Trophoblast cell (in vitro differentiated cells and primary cell): ENCODE measurements at regions not wholly inside any gene's neighbourhood (a gene's known extent, or its start where the extent isn't known, plus 50 kb on each side); places are given as distances from the start of the nearest gene placed in this dataset.

Source experiments
- DNase-seq, 2 donors: peaks; one replicate each; pipeline ENCODE4 v3.0.0-alpha.2; 2016
- H2AFZ ChIP-seq: 2 replicates; pipeline ENCODE4 v1.6.1; 2013; ENCODE audit warnings: low read length, moderate library complexity, mild to moderate bottlenecking; ENCODE audit not compliant: insufficient read depth, poor library complexity
- H2AK5ac ChIP-seq: 2 replicates; pipeline ENCODE4 v1.6.1; 2013; ENCODE audit warnings: mild to moderate bottlenecking, low read length
- H2BK120ac ChIP-seq: 2 replicates; pipeline ENCODE4 v1.6.1; 2013; ENCODE audit warnings: low read length, mild to moderate bottlenecking, moderate library complexity; ENCODE audit not compliant: insufficient read depth, poor library complexity
- H2BK12ac ChIP-seq: 2 replicates; pipeline ENCODE4 v1.6.1; 2013; ENCODE audit warnings: mild to moderate bottlenecking, low read length, moderate library complexity
- H2BK5ac ChIP-seq: 2 replicates; pipeline ENCODE4 v1.6.1; 2013; ENCODE audit warnings: low read length, low read depth, moderate library complexity, mild to moderate bottlenecking; ENCODE audit not compliant: poor library complexity
- H3K14ac ChIP-seq: 2 replicates; pipeline ENCODE4 v1.6.1; 2013; ENCODE audit warnings: mild to moderate bottlenecking, low read length
- H3K18ac ChIP-seq: 2 replicates; pipeline ENCODE4 v1.6.1; 2013; ENCODE audit warnings: mild to moderate bottlenecking, low read length
- H3K23ac ChIP-seq: 2 replicates; pipeline ENCODE4 v1.6.1; 2013; ENCODE audit warnings: low read length
- H3K27ac ChIP-seq: 2 replicates; pipeline ENCODE4 v1.5.1; 2013; ENCODE audit warnings: low read depth, mild to moderate bottlenecking, inconsistent platforms, low read length, moderate library complexity
- H3K27me3 ChIP-seq: 2 replicates; pipeline ENCODE4 v1.6.1; 2013; ENCODE audit warnings: inconsistent platforms, mild to moderate bottlenecking, low read length, moderate library complexity; ENCODE audit not compliant: insufficient read depth
- H3K36me3 ChIP-seq, 2 experiments: 1 replicate in 1 of 2; 2 replicates in 1 of 2; pipeline ENCODE4 v1.6.1; 2013; ENCODE audit warnings: low read length in 2 of 2, mild to moderate bottlenecking in 2 of 2, moderate library complexity in 1 of 2; ENCODE audit not compliant: insufficient read depth in 2 of 2, control insufficient read depth in 1 of 2
- H3K4ac ChIP-seq: 2 replicates; pipeline ENCODE4 v1.6.1; 2013; ENCODE audit warnings: low read depth, mild to moderate bottlenecking, low read length, moderate library complexity
- H3K4me1 ChIP-seq, 2 experiments: 1 replicate in 1 of 2; 2 replicates in 1 of 2; pipeline ENCODE4 v1.6.1; 2013; ENCODE audit warnings: low read length in 2 of 2, mild to moderate bottlenecking in 2 of 2, moderate library complexity in 1 of 2; ENCODE audit not compliant: insufficient read depth in 2 of 2, control insufficient read depth in 1 of 2
- H3K4me2 ChIP-seq: 2 replicates; pipeline ENCODE4 v1.6.1; 2013; ENCODE audit warnings: inconsistent platforms, mild to moderate bottlenecking, low read length, moderate library complexity
- H3K4me3 ChIP-seq: 2 replicates; pipeline ENCODE4 v1.5.1; 2013; ENCODE audit warnings: mild to moderate bottlenecking, low read depth, low read length, inconsistent platforms
- H3K79me1 ChIP-seq: one replicate; pipeline ENCODE4 v1.6.1; 2013; ENCODE audit warnings: low read length
- H3K79me2 ChIP-seq: 2 replicates; pipeline ENCODE4 v1.6.1; 2013; ENCODE audit warnings: low read length, mild to moderate bottlenecking; ENCODE audit not compliant: control insufficient read depth, insufficient read depth, poor library complexity
- H3K9ac ChIP-seq: 2 replicates; pipeline ENCODE4 v1.6.1; 2013; ENCODE audit warnings: mild to moderate bottlenecking, low read length
- H3K9me3 ChIP-seq: 2 replicates; pipeline ENCODE4 v1.6.1; 2013; ENCODE audit warnings: low read depth, mild to moderate bottlenecking, control low read depth, inconsistent platforms, low read length; ENCODE audit not compliant: insufficient read depth
- H4K12ac ChIP-seq: 2 replicates; pipeline ENCODE4 v1.6.1; 2013; ENCODE audit warnings: low read depth, mild to moderate bottlenecking, low read length, moderate library complexity
- H4K8ac ChIP-seq: 2 replicates; pipeline ENCODE4 v1.6.1; 2013; ENCODE audit warnings: low read depth, mild to moderate bottlenecking, low read length, moderate library complexity
- H4K91ac ChIP-seq: one replicate; pipeline ENCODE4 v1.6.1; 2013; ENCODE audit warnings: low read depth, mild to moderate bottlenecking, low read length, moderate library complexity
- WGBS: extraction: QIAGEN DNeasy Blood & Tissue Kit; methylation state at CpG from one replicate; pipeline ENCODE4 v1.1.7; 2013; ENCODE audit warnings: missing lambda C conversion rate; ENCODE audit not compliant: insufficient read length, insufficient coverage; ENCODE audit errors: extremely low coverage; 5-methylcytosine and 5-hydroxymethylcytosine counted together

DNA sequence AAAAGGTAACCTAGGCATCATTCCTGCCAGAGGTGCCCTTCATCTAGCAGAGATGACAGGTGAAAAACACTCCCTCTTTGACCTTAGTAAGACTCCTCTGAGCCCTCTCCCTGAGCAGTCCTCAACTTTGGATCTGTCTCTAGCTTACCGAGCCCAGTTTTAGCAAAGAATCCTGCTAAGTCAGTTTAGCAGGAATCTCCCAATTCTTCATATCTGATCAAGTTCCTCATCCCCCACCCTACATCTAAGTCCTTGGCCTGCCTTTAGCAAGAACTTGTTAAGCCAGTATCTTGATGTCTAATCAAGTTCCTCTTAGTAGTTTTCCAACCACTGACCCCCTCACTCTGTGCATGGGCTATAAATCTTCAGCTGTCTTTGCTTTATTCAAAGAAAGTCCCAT lies 235.6 kb downstream of the OMA1 start:
- H4K91ac ChIP-seq: no peak overlapping the region
- no peak overlapping the region for H3K27ac ChIP-seq
- no peak overlapping the region for H3K23ac ChIP-seq
- H2AFZ ChIP-seq: no peak overlapping the region
- H3K14ac ChIP-seq: no peak overlapping the region
- H2AK5ac ChIP-seq: no peak overlapping the region
- no peak overlapping the region for H2BK5ac ChIP-seq
- H4K8ac ChIP-seq: no peak overlapping the region
- no CpG with 5 or more reads among the region's 1 CpG for WGBS
- no peak overlapping the region for H3K4ac ChIP-seq
- no peaks in the 10 kb centered on the region for H3K9me3 ChIP-seq
- H3K9ac ChIP-seq: no peak overlapping the region
- no peak for DNase-seq
- no peak overlapping the region for H2BK12ac ChIP-seq
- H3K4me3 ChIP-seq: no peak overlapping the region
- no peaks in the 10 kb centered on the region for H3K79me1 ChIP-seq
- no peaks in the 10 kb centered on the region for H3K36me3 ChIP-seq
- H3K27me3 ChIP-seq: no peaks in the 10 kb centered on the region
- peaks cover 5 to 7% of the 10 kb centered on the region in 2 experiments for H3K4me1 ChIP-seq
- H3K79me2 ChIP-seq: no peaks in the 10 kb centered on the region
- no peak overlapping the region for H4K12ac ChIP-seq
- no peak overlapping the region for H2BK120ac ChIP-seq
- H3K4me2 ChIP-seq: no peak overlapping the region
- no peak overlapping the region for H3K18ac ChIP-seq

DNA sequence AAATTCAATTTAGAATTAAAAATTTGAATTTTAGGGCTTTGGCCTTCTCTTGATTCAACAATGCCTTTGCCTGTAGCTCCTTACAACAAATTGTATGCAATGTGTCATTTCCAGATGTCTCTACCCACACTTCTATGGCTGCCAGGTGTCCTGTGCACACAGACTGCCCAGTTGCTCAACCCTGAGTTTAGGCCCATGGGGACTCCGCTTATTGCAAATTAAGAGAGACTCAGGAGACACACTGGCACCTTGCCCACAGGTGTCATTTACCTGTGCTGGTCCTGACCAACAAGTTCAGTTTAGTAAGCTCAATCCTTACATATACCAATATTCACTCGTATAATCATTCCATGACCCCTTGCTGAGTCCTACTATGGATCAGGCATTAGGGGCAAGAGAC lies 236.1 kb downstream of the OMA1 start:
- Histone ChIP-seq H2AK5ac (no peak overlapping the region), H3K27ac (no peak overlapping the region), H2BK120ac (no peak overlapping the region), H2BK5ac (no peak overlapping the region), H3K27me3 (no peaks in the 10 kb centered on the region), H3K79me2 (no peaks in the 10 kb centered on the region), H3K9ac (no peak overlapping the region), H3K4me1 (peaks cover 5 to 7% of the 10 kb centered on the region in 2 experiments), H3K4ac (no peak overlapping the region), H4K91ac (no peak overlapping the region), H4K12ac (no peak overlapping the region), H3K79me1 (no peaks in the 10 kb centered on the region), H2AFZ (no peak overlapping the region), H3K4me3 (no peak overlapping the region), H4K8ac (no peak overlapping the region), H2BK12ac (no peak overlapping the region), H3K14ac (no peak overlapping the region), H3K36me3 (no peaks in the 10 kb centered on the region), H3K9me3 (no peaks in the 10 kb centered on the region), H3K23ac (no peak overlapping the region), H3K18ac (no peak overlapping the region), H3K4me2 (no peak overlapping the region)
- no CpG with 5 or more reads among the region's 2 CpGs for WGBS
- DNase-seq: no peak

DNA sequence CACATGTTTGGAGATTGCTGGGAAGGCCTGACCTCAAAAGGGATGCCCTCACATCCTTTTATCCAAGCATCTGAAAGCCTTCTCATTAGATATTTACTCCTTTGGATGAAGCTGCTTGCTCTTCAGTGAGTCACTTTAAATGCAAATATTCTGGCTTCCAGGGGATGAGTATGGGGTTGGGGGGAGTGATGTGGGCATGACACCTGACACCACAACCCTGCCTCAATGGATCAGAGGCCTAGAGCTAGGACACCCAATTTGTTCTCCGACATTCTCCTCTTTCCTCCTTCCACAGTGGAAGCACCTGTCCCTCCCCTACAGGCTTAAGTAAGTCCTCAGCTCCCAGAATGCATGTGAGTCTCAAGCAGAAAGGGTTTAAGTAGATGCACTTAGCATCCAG lies 238.3 kb downstream of the OMA1 start:
- no peak for DNase-seq
- Histone ChIP-seq H3K23ac (no peak overlapping the region), H2AK5ac (no peak overlapping the region), H3K79me2 (no peaks in the 10 kb centered on the region), H2AFZ (no peak overlapping the region), H3K14ac (no peak overlapping the region), H3K9me3 (no peaks in the 10 kb centered on the region), H3K27me3 (no peaks in the 10 kb centered on the region), H4K91ac (no peak overlapping the region), H3K4ac (no peak overlapping the region), H4K8ac (no peak overlapping the region), H3K4me1 (peaks cover 5 to 7% of the 10 kb centered on the region in 2 experiments), H2BK12ac (no peak overlapping the region), H3K4me3 (no peak overlapping the region), H3K27ac (no peak overlapping the region), H3K4me2 (no peak overlapping the region), H3K79me1 (no peaks in the 10 kb centered on the region), H2BK120ac (no peak overlapping the region), H3K9ac (no peak overlapping the region), H4K12ac (no peak overlapping the region), H3K36me3 (no peaks in the 10 kb centered on the region), H3K18ac (no peak overlapping the region), H2BK5ac (no peak overlapping the region)
- WGBS: no CpG with 5 or more reads among the region's 1 CpG

DNA sequence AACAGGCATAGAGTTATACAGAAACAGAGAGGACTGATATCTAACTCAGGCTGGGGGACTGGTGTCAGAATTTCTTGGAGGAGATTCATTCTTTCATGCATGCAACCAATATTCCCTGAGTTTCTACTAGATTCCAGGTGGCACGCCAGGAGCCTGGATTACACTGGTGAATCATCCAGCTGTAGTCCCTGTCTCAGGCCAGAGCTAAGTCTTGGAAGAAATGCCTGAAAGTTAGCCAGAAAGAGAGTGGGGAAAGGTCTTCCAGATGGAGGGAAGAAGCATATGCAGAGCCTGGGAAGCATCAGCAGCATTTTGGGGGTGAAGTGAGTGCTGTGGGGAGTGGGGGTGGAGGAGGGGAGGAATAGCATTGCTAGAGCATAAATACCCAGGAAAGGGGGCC lies 239.1 kb downstream of the OMA1 start:
- H2BK12ac ChIP-seq: no peak overlapping the region
- no peaks in the 10 kb centered on the region for H3K79me1 ChIP-seq
- H3K4ac ChIP-seq: no peak overlapping the region
- H3K4me1 ChIP-seq: peaks cover 5 to 7% of the 10 kb centered on the region in 2 experiments
- H3K9ac ChIP-seq: no peak overlapping the region
- H4K12ac ChIP-seq: no peak overlapping the region
- H3K18ac ChIP-seq: no peak overlapping the region
- H2AK5ac ChIP-seq: no peak overlapping the region
- H3K79me2 ChIP-seq: no peaks in the 10 kb centered on the region
- H3K14ac ChIP-seq: no peak overlapping the region
- H4K91ac ChIP-seq: no peak overlapping the region
- H4K8ac ChIP-seq: no peak overlapping the region
- WGBS: no CpG with 5 or more reads among the region's 1 CpG
- no peak overlapping the region for H2BK120ac ChIP-seq
- H3K9me3 ChIP-seq: no peaks in the 10 kb centered on the region
- no peak overlapping the region for H2AFZ ChIP-seq
- no peak overlapping the region for H2BK5ac ChIP-seq
- H3K23ac ChIP-seq: no peak overlapping the region
- H3K4me3 ChIP-seq: no peak overlapping the region
- H3K4me2 ChIP-seq: no peak overlapping the region
- DNase-seq: no peak
- no peaks in the 10 kb centered on the region for H3K36me3 ChIP-seq
- H3K27me3 ChIP-seq: no peaks in the 10 kb centered on the region
- no peak overlapping the region for H3K27ac ChIP-seq
